ENCODE measurements at regions not wholly inside any gene's neighbourhood (a gene's known extent, or its start where the extent isn't known, plus 50 kb on each side); places are given as distances from the start of the nearest gene placed in this dataset.

- no peak for DNase-seq (ENCODE audit: low spot score)
- peak; percentile 29; the same call in 1 of the 3 replicates for ATAC-seq (ENCODE audit: low read depth)
- H3K4me3 ChIP-seq (ENCODE audit: severe bottlenecking): no peak overlapping the region
- no peaks in the 10 kb centered on the region for H3K36me3 ChIP-seq (ENCODE audit: low read depth)
- TF ChIP-seq CTCF (IDR thresholded peaks at IDR 0.05; ENCODE audit: poor library complexity, severe bottlenecking): no peak
- no peak overlapping the region for H3K27ac ChIP-seq (ENCODE audit: poor library complexity, severe bottlenecking)
- H3K9me3 ChIP-seq (ENCODE audit: severe bottlenecking): no peaks in the 10 kb centered on the region
- H3K4me1 ChIP-seq (ENCODE audit: insufficient read depth, poor library complexity, severe bottlenecking): peaks cover 3% of the 10 kb centered on the region
- no peaks in the 10 kb centered on the region for H3K27me3 ChIP-seq (ENCODE audit: insufficient read depth, poor library complexity, severe bottlenecking)
Measured at GRCh38 chr9:129362287-129363000, 184.4 kb upstream of the IER5L start.

GRCh38 chr9:129361196-129361595 lies 183.1 kb upstream of the IER5L start:
- H3K27me3 ChIP-seq (ENCODE audit: insufficient read depth, poor library complexity, severe bottlenecking): no peaks in the 10 kb centered on the region
- no peak for TF ChIP-seq CTCF (IDR thresholded peaks at IDR 0.05; ENCODE audit: poor library complexity, severe bottlenecking)
- no peaks in the 10 kb centered on the region for H3K36me3 ChIP-seq (ENCODE audit: low read depth)
- ATAC-seq (ENCODE audit: low read depth): no peak
- peaks cover 3% of the 10 kb centered on the region for H3K4me1 ChIP-seq (ENCODE audit: insufficient read depth, poor library complexity, severe bottlenecking)
- no peak for DNase-seq (ENCODE audit: low spot score)
- H3K9me3 ChIP-seq (ENCODE audit: severe bottlenecking): no peaks in the 10 kb centered on the region
- no peak overlapping the region for H3K27ac ChIP-seq (ENCODE audit: poor library complexity, severe bottlenecking)
- H3K4me3 ChIP-seq (ENCODE audit: severe bottlenecking): no peak overlapping the region

GRCh38 chr9:129359916-129360536 lies 182.0 kb upstream of the IER5L start:
- DNase-seq (ENCODE audit: low spot score) (no peak), ATAC-seq (ENCODE audit: low read depth) (no peak)
- Histone ChIP-seq H3K36me3 (ENCODE audit: low read depth) (no peaks in the 10 kb centered on the region), H3K27ac (ENCODE audit: poor library complexity, severe bottlenecking) (no peak overlapping the region), H3K4me1 (ENCODE audit: insufficient read depth, poor library complexity, severe bottlenecking) (peaks cover 3% of the 10 kb centered on the region), H3K4me3 (ENCODE audit: severe bottlenecking) (no peak overlapping the region), H3K9me3 (ENCODE audit: severe bottlenecking) (no peaks in the 10 kb centered on the region), H3K27me3 (ENCODE audit: insufficient read depth, poor library complexity, severe bottlenecking) (no peaks in the 10 kb centered on the region)
- TF ChIP-seq CTCF (IDR thresholded peaks at IDR 0.05; ENCODE audit: poor library complexity, severe bottlenecking): no peak

- no peak overlapping the region for H3K27ac ChIP-seq (ENCODE audit: poor library complexity, severe bottlenecking)
- peaks cover 3% of the 10 kb centered on the region for H3K4me1 ChIP-seq (ENCODE audit: insufficient read depth, poor library complexity, severe bottlenecking)
- no peaks in the 10 kb centered on the region for H3K9me3 ChIP-seq (ENCODE audit: severe bottlenecking)
- H3K4me3 ChIP-seq (ENCODE audit: severe bottlenecking): no peak overlapping the region
- H3K36me3 ChIP-seq (ENCODE audit: low read depth): no peaks in the 10 kb centered on the region
- H3K27me3 ChIP-seq (ENCODE audit: insufficient read depth, poor library complexity, severe bottlenecking): no peaks in the 10 kb centered on the region
- TF ChIP-seq CTCF (IDR thresholded peaks at IDR 0.05; ENCODE audit: poor library complexity, severe bottlenecking): no peak
- no peak for DNase-seq (ENCODE audit: low spot score)
- no peak for ATAC-seq (ENCODE audit: low read depth)
Measured at GRCh38 chr9:129359162-129359811, 181.2 kb upstream of the IER5L start.

Data from RWPE2 (cell line).